ENCODE measurements at regions not wholly inside any gene's neighbourhood (a gene's known extent, or its start where the extent isn't known, plus 50 kb on each side); places are given as distances from the start of the nearest gene placed in this dataset.

- DNase-seq (ENCODE audit: low spot score): no peak
- no peak for TF ChIP-seq CTCF (IDR thresholded peaks at IDR 0.05; ENCODE audit: extremely low read depth, missing control alignments)
Measured at GRCh38 chr1:81052162-81052561, 748.6 kb upstream of the ADGRL2 start.

- DNase-seq (ENCODE audit: low spot score): no peak
- no peak for TF ChIP-seq CTCF (IDR thresholded peaks at IDR 0.05; ENCODE audit: extremely low read depth, missing control alignments)
Measured at GRCh38 chr1:81050390-81050789, 750.3 kb upstream of the ADGRL2 start.

- no peak for DNase-seq (ENCODE audit: low spot score)
- no peak for TF ChIP-seq CTCF (IDR thresholded peaks at IDR 0.05; ENCODE audit: extremely low read depth, missing control alignments)
Measured at GRCh38 chr1:81044708-81045107, 756.0 kb upstream of the ADGRL2 start.

GRCh38 chr1:81042225-81042624 lies 758.5 kb upstream of the ADGRL2 start:
- TF ChIP-seq CTCF (IDR thresholded peaks at IDR 0.05; ENCODE audit: extremely low read depth, missing control alignments): no peak
- no peak for DNase-seq (ENCODE audit: low spot score)

- DNase-seq (ENCODE audit: low spot score): no peak
- no peak for TF ChIP-seq CTCF (IDR thresholded peaks at IDR 0.05; ENCODE audit: extremely low read depth, missing control alignments)
Measured at GRCh38 chr1:81034291-81034690, 766.4 kb upstream of the ADGRL2 start.

GRCh38 chr1:81032973-81033425 lies 767.7 kb upstream of the ADGRL2 start:
- no peak for DNase-seq (ENCODE audit: low spot score)
- TF ChIP-seq CTCF (IDR thresholded peaks at IDR 0.05; ENCODE audit: extremely low read depth, missing control alignments): no peak

GRCh38 chr1:81032374-81032773 lies 768.4 kb upstream of the ADGRL2 start:
- no peak for TF ChIP-seq CTCF (IDR thresholded peaks at IDR 0.05; ENCODE audit: extremely low read depth, missing control alignments)
- DNase-seq (ENCODE audit: low spot score): no peak
